AG09309 (cell line): ENCODE measurements at regions not wholly inside any gene's neighbourhood (a gene's known extent, or its start where the extent isn't known, plus 50 kb on each side); places are given as distances from the start of the nearest gene placed in this dataset.

Experiments used
- DNase-seq: peaks from one replicate; pipeline ENCODE4 v3.0.0-alpha.2; 2010; ENCODE audit warnings: low read depth
- H3K4me3 ChIP-seq: 2 replicates; pipeline ENCODE4 v1.5.1; 2011; ENCODE audit warnings: mild to moderate bottlenecking, low read depth, low read length, moderate library complexity; ENCODE audit not compliant: control insufficient read depth
- TF ChIP-seq, protein P1 (sequence below): IDR thresholded peaks from 2 replicates; pipeline ENCODE4 v1.5.1; 2011; ENCODE audit warnings: mild to moderate bottlenecking, low read depth, low read length, inconsistent platforms; ENCODE audit not compliant: insufficient read depth, control insufficient read depth; ENCODE audit errors: missing control alignments

DNA sequence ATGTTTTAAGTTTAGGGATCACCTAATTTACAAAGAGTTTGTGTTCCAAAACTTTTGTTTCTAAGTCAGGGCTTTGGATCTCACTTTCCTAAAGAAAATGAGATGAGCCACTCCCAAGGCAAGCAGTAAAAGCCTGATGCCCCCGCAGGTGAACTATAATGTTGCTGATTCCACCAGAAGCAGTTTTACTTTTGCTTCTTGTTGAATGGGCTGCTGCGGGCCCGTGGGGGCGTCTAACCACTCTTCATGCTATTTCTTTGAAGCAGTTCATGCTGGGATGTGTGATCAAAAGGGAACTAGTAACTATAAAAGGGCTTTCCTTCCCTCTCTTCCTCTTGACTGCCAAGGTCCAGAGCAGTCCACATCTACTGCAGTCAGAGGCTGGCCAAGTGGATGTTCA lies 118.7 kb upstream of the NEBL start:
- TF ChIP-seq, protein P1, sequence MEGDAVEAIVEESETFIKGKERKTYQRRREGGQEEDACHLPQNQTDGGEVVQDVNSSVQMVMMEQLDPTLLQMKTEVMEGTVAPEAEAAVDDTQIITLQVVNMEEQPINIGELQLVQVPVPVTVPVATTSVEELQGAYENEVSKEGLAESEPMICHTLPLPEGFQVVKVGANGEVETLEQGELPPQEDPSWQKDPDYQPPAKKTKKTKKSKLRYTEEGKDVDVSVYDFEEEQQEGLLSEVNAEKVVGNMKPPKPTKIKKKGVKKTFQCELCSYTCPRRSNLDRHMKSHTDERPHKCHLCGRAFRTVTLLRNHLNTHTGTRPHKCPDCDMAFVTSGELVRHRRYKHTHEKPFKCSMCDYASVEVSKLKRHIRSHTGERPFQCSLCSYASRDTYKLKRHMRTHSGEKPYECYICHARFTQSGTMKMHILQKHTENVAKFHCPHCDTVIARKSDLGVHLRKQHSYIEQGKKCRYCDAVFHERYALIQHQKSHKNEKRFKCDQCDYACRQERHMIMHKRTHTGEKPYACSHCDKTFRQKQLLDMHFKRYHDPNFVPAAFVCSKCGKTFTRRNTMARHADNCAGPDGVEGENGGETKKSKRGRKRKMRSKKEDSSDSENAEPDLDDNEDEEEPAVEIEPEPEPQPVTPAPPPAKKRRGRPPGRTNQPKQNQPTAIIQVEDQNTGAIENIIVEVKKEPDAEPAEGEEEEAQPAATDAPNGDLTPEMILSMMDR = no peak
- no peak for DNase-seq
- H3K4me3 ChIP-seq = no peak overlapping the region

DNA sequence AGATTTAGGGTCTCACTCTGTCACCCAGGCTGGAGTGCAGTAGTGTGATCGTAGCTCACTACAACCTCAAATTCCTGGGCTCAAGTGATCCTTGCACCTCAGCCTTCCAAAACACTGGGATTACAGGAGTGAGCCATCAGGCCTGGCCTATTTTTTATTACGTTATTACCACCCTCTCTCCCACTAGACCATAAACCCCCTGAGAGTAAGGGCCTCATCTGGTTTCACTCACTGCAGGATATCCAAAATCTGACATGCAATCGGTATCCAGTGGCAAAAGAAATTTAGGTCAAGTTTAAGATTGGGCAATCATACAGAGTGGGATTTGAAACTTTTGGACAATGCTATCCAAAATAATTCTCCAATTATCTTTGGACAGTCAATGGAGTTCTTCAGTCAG lies 117.0 kb upstream of the NEBL start:
- H3K4me3 ChIP-seq = no peak overlapping the region
- DNase-seq = no peak
- TF ChIP-seq, protein P1 = no peak

- H3K4me3 ChIP-seq = no peak overlapping the region
- DNase-seq = no peak
- TF ChIP-seq, protein P1 = no peak
Observed at GRCh38 chr10:21011433-21012018, 114.4 kb upstream of the NEBL start.

DNA sequence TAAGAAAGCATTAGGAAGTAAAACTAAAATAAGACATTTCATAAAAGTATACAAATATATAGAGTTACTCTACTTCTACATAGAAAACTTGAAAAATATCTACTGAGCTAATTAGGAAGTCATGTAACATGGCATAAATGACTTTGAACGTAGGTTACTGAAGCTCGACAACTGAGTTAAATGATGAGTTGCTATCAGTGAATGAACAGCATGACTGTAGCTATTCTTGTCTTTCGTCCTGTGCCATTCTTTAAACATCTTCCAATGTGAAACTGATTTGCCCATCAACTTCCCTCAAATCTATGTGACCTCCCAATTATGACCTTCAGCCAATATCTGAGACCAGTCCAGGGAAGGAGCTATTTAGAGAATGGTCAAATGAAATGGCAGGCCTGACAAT lies 113.5 kb upstream of the NEBL start:
- TF ChIP-seq, protein P1 = no peak
- no peak for DNase-seq
- no peak overlapping the region for H3K4me3 ChIP-seq

- no peak for DNase-seq
- no peak overlapping the region for H3K4me3 ChIP-seq
- TF ChIP-seq, protein P1 = no peak
Observed at GRCh38 chr10:21003240-21003822, 106.2 kb upstream of the NEBL start.

DNA sequence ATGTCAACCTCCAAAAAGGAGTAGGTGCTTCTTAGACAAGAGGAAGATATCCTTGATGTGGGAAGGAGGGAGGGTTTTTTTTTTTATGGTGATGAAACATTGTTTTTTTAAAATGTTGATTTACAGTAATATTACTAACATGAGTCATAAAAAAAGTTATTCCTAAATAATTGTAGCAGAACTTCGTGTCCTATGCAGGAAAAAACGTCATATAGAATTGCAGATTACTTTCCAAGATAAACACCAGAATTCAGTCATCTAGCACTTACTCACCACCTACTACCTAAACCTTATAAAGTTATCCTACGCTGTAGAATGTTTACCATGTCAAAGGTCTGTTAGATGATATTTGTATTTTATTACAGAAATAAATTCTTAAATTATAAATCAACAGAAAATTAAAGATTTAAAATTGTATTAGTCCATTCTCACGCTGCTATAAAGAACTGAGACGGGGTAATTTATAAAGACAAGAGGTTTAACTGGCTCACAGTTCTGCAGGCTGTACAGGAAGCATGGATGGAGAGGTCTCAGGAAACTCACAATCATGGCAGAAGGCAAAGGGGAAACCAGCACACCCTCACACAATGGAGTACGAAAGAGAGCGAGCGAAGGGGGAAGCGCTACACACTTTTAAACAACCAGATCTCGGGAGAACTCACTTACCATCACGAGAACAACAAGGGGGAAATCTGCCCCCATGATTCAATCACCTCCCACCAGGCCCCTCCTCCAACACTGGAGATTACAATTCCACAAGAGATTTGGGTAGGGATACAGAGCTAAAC lies 105.2 kb upstream of the NEBL start:
- DNase-seq = no peak
- TF ChIP-seq, protein P1 = no peak
- no peak overlapping the region for H3K4me3 ChIP-seq
